Activated CD4-positive, alpha-beta T cell treated with anti-CD3 and anti-CD28 coated beads, Interleukin-2, amount 10 ng/mL, durations not matched to agents 7 days and 5 days (primary cell): ENCODE measurements at regions not wholly inside any gene's neighbourhood (a gene's known extent, or its start where the extent isn't known, plus 50 kb on each side); places are given as distances from the start of the nearest gene placed in this dataset.

ENCODE experiments used
- CTCF ChIA-PET: fragments of 350-600 bp; sonication (Branson Sonifier 250); formaldehyde crosslinking; loops from one replicate; lab custom pipeline; 2021; ENCODE audit warnings: antibody characterized with exemption; lab: Charles Lee
- POLR2A ChIA-PET: fragments of 350-600 bp; sonication (Branson Sonifier 250); formaldehyde crosslinking; loops from one replicate; lab custom pipeline; 2021; ENCODE audit warnings: antibody characterized with exemption; lab: Charles Lee
- DNase-seq: peaks from one replicate; pipeline ENCODE4 v3.0.0-alpha.2; 2020
- H3K27ac Mint-ChIP-seq: one replicate; pipeline ENCODE4 v1.8.0; 2021; ENCODE audit warnings: mild to moderate bottlenecking, moderate library complexity, mixed read lengths
- H3K27me3 Mint-ChIP-seq: one replicate; pipeline ENCODE4 v1.8.0; 2021; ENCODE audit warnings: mixed read lengths
- H3K36me3 Mint-ChIP-seq: one replicate; pipeline ENCODE4 v1.8.0; 2021; ENCODE audit warnings: low read depth, mixed read lengths
- H3K4me1 Mint-ChIP-seq: one replicate; pipeline ENCODE4 v1.8.0; 2021; ENCODE audit warnings: mixed read lengths
- H3K4me3 Mint-ChIP-seq: one replicate; pipeline ENCODE4 v1.8.0; 2021; ENCODE audit warnings: mild to moderate bottlenecking, moderate library complexity, mixed read lengths
- H3K9me3 Mint-ChIP-seq: one replicate; pipeline ENCODE4 v1.8.0; 2021; ENCODE audit warnings: mixed read lengths

DNA sequence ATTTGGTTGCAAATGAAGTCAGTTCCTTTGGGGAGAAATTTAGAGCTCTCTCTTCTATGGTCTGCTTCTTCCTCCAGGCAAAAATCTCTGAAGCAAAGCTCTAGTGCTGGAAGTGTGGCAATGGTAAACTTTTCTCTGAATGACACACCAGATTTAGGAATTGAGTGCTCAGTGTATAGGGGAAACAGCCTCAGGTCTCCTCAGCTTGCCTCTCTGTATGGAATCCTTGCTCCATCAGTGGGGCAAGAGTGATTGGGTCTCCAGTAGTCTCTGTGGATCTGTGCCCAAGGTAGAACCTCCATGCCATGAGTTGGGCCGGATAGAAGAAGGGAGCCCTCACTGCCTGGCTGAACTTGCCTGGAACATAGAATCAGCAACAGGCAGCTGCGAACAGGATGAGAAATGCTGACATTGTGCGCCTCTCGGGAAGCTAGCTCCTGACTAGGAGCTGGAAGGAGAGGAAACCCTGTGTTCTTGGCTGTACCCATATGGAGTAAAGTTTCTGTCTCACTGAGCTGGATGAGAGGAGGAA, 156.1 kb downstream of the WNT7A start:
- H3K36me3 Mint-ChIP-seq: no peaks in the 10 kb centered on the region
- H3K9me3 Mint-ChIP-seq: peaks cover 14% of the 10 kb centered on the region
- POLR2A ChIA-PET: no interaction called here
- no peaks in the 10 kb centered on the region for H3K4me1 Mint-ChIP-seq
- H3K27me3 Mint-ChIP-seq: peaks cover 38% of the 10 kb centered on the region
- CTCF ChIA-PET: no interaction called here
- DNase-seq: no peak
- no peak overlapping the region for H3K27ac Mint-ChIP-seq
- H3K4me3 Mint-ChIP-seq: no peak overlapping the region

DNA sequence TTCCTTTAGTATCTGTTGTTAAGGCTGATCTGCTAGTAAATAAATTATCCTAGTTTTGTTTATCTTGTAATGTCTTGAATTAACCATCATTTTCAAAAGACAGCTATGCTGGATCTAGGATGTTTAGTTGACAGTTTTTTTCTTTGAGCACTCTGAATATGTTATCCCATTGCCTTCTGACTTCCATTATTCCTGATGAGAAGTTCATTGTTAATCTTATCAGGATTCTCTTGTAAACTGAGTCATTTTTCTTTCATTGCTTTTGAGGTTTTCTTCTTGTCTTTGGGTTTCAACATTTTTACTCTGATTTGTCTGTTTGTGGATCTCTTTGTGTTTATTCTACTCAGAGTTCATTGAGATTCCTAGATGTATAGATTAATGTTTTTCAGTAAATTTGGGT, 157.7 kb downstream of the WNT7A start:
- ChIA-PET POLR2A (no interaction called here), CTCF (no interaction called here)
- H3K36me3 Mint-ChIP-seq: no peaks in the 10 kb centered on the region
- peaks cover 14% of the 10 kb centered on the region for H3K9me3 Mint-ChIP-seq
- H3K27ac Mint-ChIP-seq: no peak overlapping the region
- H3K27me3 Mint-ChIP-seq: peaks cover 31% of the 10 kb centered on the region
- no peak overlapping the region for H3K4me3 Mint-ChIP-seq
- H3K4me1 Mint-ChIP-seq: no peaks in the 10 kb centered on the region
- DNase-seq: no peak

GRCh38 chr3:13718436-13718835, 161.4 kb downstream of the WNT7A start:
- no peak for DNase-seq
- Mint-ChIP-seq H3K4me1 (no peaks in the 10 kb centered on the region), H3K27ac (no peak overlapping the region), H3K4me3 (no peak overlapping the region), H3K36me3 (no peaks in the 10 kb centered on the region), H3K27me3 (peaks cover 14% of the 10 kb centered on the region), H3K9me3 (peaks cover 15% of the 10 kb centered on the region)
- ChIA-PET CTCF (no interaction called here), POLR2A (no interaction called here)

- H3K4me3 Mint-ChIP-seq: no peak overlapping the region
- H3K9me3 Mint-ChIP-seq: peaks cover 11% of the 10 kb centered on the region
- no peaks in the 10 kb centered on the region for H3K36me3 Mint-ChIP-seq
- ChIA-PET CTCF (no interaction called here), POLR2A (no interaction called here)
- no peak for DNase-seq
- no peak overlapping the region for H3K27ac Mint-ChIP-seq
- H3K4me1 Mint-ChIP-seq: no peaks in the 10 kb centered on the region
- peaks cover 10% of the 10 kb centered on the region for H3K27me3 Mint-ChIP-seq
Observed at GRCh38 chr3:13718000-13718399, 161.9 kb downstream of the WNT7A start.

GRCh38 chr3:13717222-13717895, 162.5 kb downstream of the WNT7A start:
- Mint-ChIP-seq H3K4me3 (no peak overlapping the region), H3K27me3 (peaks cover 4% of the 10 kb centered on the region), H3K36me3 (no peaks in the 10 kb centered on the region), H3K27ac (no peak overlapping the region), H3K9me3 (peaks cover 11% of the 10 kb centered on the region), H3K4me1 (no peaks in the 10 kb centered on the region)
- ChIA-PET CTCF (no interaction called here), POLR2A (no interaction called here)
- no peak for DNase-seq

GRCh38 chr3:13716540-13717221, 163.2 kb downstream of the WNT7A start:
- Mint-ChIP-seq H3K4me3 (no peak overlapping the region), H3K27me3 (no peaks in the 10 kb centered on the region), H3K4me1 (no peaks in the 10 kb centered on the region), H3K9me3 (peaks cover 12% of the 10 kb centered on the region), H3K36me3 (no peaks in the 10 kb centered on the region), H3K27ac (no peak overlapping the region)
- ChIA-PET CTCF (no interaction called here), POLR2A (no interaction called here)
- no peak for DNase-seq

DNA sequence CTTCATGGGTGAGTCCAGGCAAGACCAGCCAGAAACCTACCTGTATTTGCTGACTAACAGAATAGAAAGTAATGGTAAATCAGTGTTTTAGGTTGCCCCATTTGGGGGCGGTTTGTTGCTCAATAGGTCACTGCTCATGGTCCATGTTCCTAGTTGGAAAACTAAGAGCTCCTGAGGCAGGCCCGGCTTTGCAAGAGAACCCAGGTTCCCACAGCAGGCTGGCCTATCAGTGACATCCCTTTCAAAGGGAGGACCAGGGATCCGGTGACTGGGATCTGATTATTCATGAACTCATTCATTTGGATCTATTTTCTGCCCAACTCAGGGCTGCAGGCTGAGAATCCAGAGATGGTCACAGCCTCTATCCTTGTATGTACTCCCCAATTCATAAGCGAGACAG, 163.9 kb downstream of the WNT7A start:
- ChIA-PET POLR2A (no interaction called here), CTCF (no interaction called here)
- DNase-seq: no peak
- H3K4me3 Mint-ChIP-seq: no peak overlapping the region
- H3K27ac Mint-ChIP-seq: no peak overlapping the region
- no peaks in the 10 kb centered on the region for H3K4me1 Mint-ChIP-seq
- H3K36me3 Mint-ChIP-seq: no peaks in the 10 kb centered on the region
- peaks cover 13% of the 10 kb centered on the region for H3K9me3 Mint-ChIP-seq
- H3K27me3 Mint-ChIP-seq: no peaks in the 10 kb centered on the region

- Mint-ChIP-seq H3K4me1 (no peaks in the 10 kb centered on the region), H3K27me3 (no peaks in the 10 kb centered on the region), H3K9me3 (peaks cover 16% of the 10 kb centered on the region), H3K4me3 (no peak overlapping the region), H3K27ac (no peak overlapping the region), H3K36me3 (no peaks in the 10 kb centered on the region)
- DNase-seq: no peak
- ChIA-PET POLR2A (no interaction called here), CTCF (no interaction called here)
Observed at GRCh38 chr3:13715167-13715954, 164.5 kb downstream of the WNT7A start.

DNA sequence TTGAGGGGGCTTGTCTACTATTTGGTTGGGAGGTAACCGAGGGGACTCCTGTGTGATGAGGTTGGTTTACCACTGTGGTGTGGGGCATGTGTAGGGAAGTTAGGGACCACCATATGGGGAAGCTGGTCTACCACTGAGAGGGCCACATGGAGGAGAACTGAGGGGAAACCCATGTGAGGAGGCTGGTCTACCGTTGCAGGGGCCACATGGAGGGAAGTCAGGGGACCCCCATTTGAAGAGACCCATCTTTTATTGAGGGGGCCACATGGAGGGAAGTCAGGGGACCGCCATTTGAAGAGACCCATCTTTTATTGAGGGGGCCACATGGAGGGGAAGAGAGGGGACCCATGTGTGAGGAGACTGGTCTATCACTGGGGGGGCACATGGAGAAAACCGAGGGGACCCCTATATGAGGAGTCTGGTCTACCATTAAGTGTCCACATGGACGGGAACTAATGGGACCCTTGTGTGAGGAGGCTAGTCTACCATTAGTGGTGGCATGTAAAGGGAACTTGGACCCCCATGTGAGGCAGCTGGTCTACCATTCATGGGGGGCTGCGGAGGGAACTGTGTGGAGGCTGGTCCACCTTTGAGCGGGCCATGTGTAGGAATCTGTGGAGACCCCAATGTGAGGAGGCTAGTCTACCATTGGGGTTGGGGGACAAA, 165.5 kb downstream of the FBLN2 start:
- DNase-seq: no peak
- CTCF ChIA-PET: no interaction called here
- H3K4me1 Mint-ChIP-seq: no peaks in the 10 kb centered on the region
- H3K27me3 Mint-ChIP-seq: no peaks in the 10 kb centered on the region
- no peak overlapping the region for H3K4me3 Mint-ChIP-seq
- H3K9me3 Mint-ChIP-seq: peaks cover 18% of the 10 kb centered on the region
- no peaks in the 10 kb centered on the region for H3K36me3 Mint-ChIP-seq
- H3K27ac Mint-ChIP-seq: no peak overlapping the region
- POLR2A ChIA-PET: no interaction called here

GRCh38 chr3:13713396-13713795, 164.5 kb downstream of the FBLN2 start:
- H3K4me1 Mint-ChIP-seq: no peaks in the 10 kb centered on the region
- H3K27me3 Mint-ChIP-seq: no peaks in the 10 kb centered on the region
- DNase-seq: no peak
- no peak overlapping the region for H3K27ac Mint-ChIP-seq
- ChIA-PET CTCF (no interaction called here), POLR2A (no interaction called here)
- peaks cover 18% of the 10 kb centered on the region for H3K9me3 Mint-ChIP-seq
- H3K4me3 Mint-ChIP-seq: no peak overlapping the region
- no peaks in the 10 kb centered on the region for H3K36me3 Mint-ChIP-seq

GRCh38 chr3:13712682-13713180, 163.8 kb downstream of the FBLN2 start:
- Mint-ChIP-seq H3K27me3 (no peaks in the 10 kb centered on the region), H3K4me3 (no peak overlapping the region), H3K4me1 (no peaks in the 10 kb centered on the region), H3K36me3 (no peaks in the 10 kb centered on the region), H3K9me3 (peaks cover 25% of the 10 kb centered on the region), H3K27ac (no peak overlapping the region)
- ChIA-PET CTCF (no interaction called here), POLR2A (no interaction called here)
- DNase-seq: no peak

- no peak for DNase-seq
- CTCF ChIA-PET: no interaction called here
- Mint-ChIP-seq H3K27ac (no peak overlapping the region), H3K36me3 (no peaks in the 10 kb centered on the region), H3K4me1 (no peaks in the 10 kb centered on the region), H3K4me3 (no peak overlapping the region), H3K27me3 (no peaks in the 10 kb centered on the region), H3K9me3 (peaks cover 30% of the 10 kb centered on the region)
- POLR2A ChIA-PET: no interaction called here
Observed at GRCh38 chr3:13711911-13712650, 163.2 kb downstream of the FBLN2 start.
